Vagina (tissue), 2 donors: ENCODE measurements at regions not wholly inside any gene's neighbourhood (a gene's known extent, or its start where the extent isn't known, plus 50 kb on each side); places are given as distances from the start of the nearest gene placed in this dataset.

ENCODE experiments used
- CTCF ChIP-seq, 3 experiments: fragments of 450-650 bp in 2 of 3; fragments of 200-600 bp in 1 of 3; sonication (generic) in 1 of 3; IDR thresholded peaks; one replicate each; pipeline ENCODE4 v1.5.1; 2017 to 2019; ENCODE audit warnings: antibody characterized with exemption in 3 of 3, mild to moderate bottlenecking in 2 of 3, moderate library complexity in 2 of 3
- POLR2AphosphoS5 ChIP-seq, 2 donors: sonication (generic); formaldehyde crosslinking; IDR thresholded peaks; one replicate each; pipeline ENCODE4 v1.9.0; 2017; ENCODE audit warnings: antibody characterized with exemption in 2 of 2, mild to moderate bottlenecking in 2 of 2, low read depth in 1 of 2; ENCODE audit not compliant: insufficient read depth in 1 of 2

- TF ChIP-seq CTCF (IDR thresholded peaks at IDR 0.05) (no peak), POLR2AphosphoS5 (IDR thresholded peaks at IDR 0.05; ENCODE audit: insufficient read depth in 1 of 2, low read depth in 1 of 2) (no peak)
Measured at GRCh38 chr10:110414548-110415309, 83.0 kb upstream of the DUSP5 start.
